ENCODE measurements at regions not wholly inside any gene's neighbourhood (a gene's known extent, or its start where the extent isn't known, plus 50 kb on each side); places are given as distances from the start of the nearest gene placed in this dataset.

GRCh38 chr9:2317591-2317990 lies 302.4 kb downstream of the SMARCA2 start:
- TF ChIP-seq, protein P1, sequence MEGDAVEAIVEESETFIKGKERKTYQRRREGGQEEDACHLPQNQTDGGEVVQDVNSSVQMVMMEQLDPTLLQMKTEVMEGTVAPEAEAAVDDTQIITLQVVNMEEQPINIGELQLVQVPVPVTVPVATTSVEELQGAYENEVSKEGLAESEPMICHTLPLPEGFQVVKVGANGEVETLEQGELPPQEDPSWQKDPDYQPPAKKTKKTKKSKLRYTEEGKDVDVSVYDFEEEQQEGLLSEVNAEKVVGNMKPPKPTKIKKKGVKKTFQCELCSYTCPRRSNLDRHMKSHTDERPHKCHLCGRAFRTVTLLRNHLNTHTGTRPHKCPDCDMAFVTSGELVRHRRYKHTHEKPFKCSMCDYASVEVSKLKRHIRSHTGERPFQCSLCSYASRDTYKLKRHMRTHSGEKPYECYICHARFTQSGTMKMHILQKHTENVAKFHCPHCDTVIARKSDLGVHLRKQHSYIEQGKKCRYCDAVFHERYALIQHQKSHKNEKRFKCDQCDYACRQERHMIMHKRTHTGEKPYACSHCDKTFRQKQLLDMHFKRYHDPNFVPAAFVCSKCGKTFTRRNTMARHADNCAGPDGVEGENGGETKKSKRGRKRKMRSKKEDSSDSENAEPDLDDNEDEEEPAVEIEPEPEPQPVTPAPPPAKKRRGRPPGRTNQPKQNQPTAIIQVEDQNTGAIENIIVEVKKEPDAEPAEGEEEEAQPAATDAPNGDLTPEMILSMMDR (tag by site-specific recombination; IDR thresholded peaks at IDR 0.05), result no peak
- no peak for TF ChIP-seq REST (tag by site-specific recombination; IDR thresholded peaks at IDR 0.05)
